GM12878 (cell line): ENCODE measurements at regions not wholly inside any gene's neighbourhood (a gene's known extent, or its start where the extent isn't known, plus 50 kb on each side); places are given as distances from the start of the nearest gene placed in this dataset.

Experiments
- CEBPZ ChIP-seq: fragments of 150-350 bp; IDR thresholded peaks from 2 replicates; pipeline ENCODE4 v1.6.1; 2016; ENCODE audit warnings: low read depth, low read length
- EGR1 ChIP-seq, 2 experiments: IDR thresholded peaks; 1 replicate in 1 of 2; 2 replicates in 1 of 2; pipeline ENCODE4 v1.6.1; 2011 to 2012; ENCODE audit warnings: low read depth in 2 of 2, low read length in 2 of 2, borderline replicate concordance in 1 of 2, mild to moderate bottlenecking in 1 of 2, moderate library complexity in 1 of 2
- ELK1 ChIP-seq: IDR thresholded peaks from 2 replicates; pipeline ENCODE4 v1.6.1; 2012; ENCODE audit warnings: low read depth, low read length, improper control_type of control experiment
- FOXM1 ChIP-seq: IDR thresholded peaks from 2 replicates; pipeline ENCODE4 v1.6.1; 2012; ENCODE audit warnings: low read depth, mild to moderate bottlenecking, inconsistent platforms, low read length, moderate library complexity
- RFX5 ChIP-seq: IDR thresholded peaks from 2 replicates; pipeline ENCODE4 v1.6.1; 2011; ENCODE audit warnings: low read depth, low read length, improper control_type of control experiment
- SRF ChIP-seq, 2 experiments: IDR thresholded peaks; 2 replicates each; pipeline ENCODE4 v1.6.1; 2011; ENCODE audit warnings: low read depth in 2 of 2, low read length in 2 of 2, mild to moderate bottlenecking in 1 of 2, moderate library complexity in 1 of 2

- TF ChIP-seq CEBPZ (no peak), SRF (IDR thresholded peaks at IDR 0.05; ENCODE audit: low read depth in 2 of 2, low read length in 2 of 2) (no peak), ELK1 (no peak), EGR1 (IDR thresholded peaks at IDR 0.05; ENCODE audit: borderline replicate concordance in 1 of 2, low read depth in 2 of 2, low read length in 2 of 2) (no peak), FOXM1 (no peak), RFX5 (no peak)
These were observed 618.2 kb downstream of the CPS1 start for GRCh38 chr2:211174631-211175030.
